RWPE1 (cell line): ENCODE measurements at regions not wholly inside any gene's neighbourhood (a gene's known extent, or its start where the extent isn't known, plus 50 kb on each side); places are given as distances from the start of the nearest gene placed in this dataset.

Source experiments
- CTCF ChIA-PET: fragments of 350-600 bp; sonication (Branson Sonifier 250); formaldehyde crosslinking; extraction: SDS; loops from one replicate; lab custom pipeline; 2021; lab: Yijun Ruan, JAX
- POLR2A ChIA-PET: fragments of 400-600 bp; formaldehyde crosslinking; extraction: SDS; loops from one replicate; lab custom pipeline; 2020; ENCODE audit warnings: antibody characterized with exemption; ENCODE audit not compliant: low non-redundant PET; lab: Yijun Ruan, JAX
- DNase-seq: peaks from one replicate; pipeline ENCODE4 v3.0.0; 2012; ENCODE audit warnings: low spot score
- H3K27ac ChIP-seq: fragments of 450-650 bp; 2 replicates; pipeline ENCODE4 v1.5.1; 2017
- CTCF ChIP-seq: fragments of 450-650 bp; conservative IDR thresholded peaks from 2 replicates; pipeline ENCODE4 v1.5.1; 2017; ENCODE audit warnings: low read depth, mild to moderate bottlenecking

GRCh38 chr3:168495932-168496331 lies 400.2 kb upstream of the GOLIM4 start:
- ChIA-PET POLR2A (no interaction called here), CTCF (interaction anchor here (0.7 kb wide), 1 partner anchor 351 kb away, joined by 3 read pairs; no protein-coding TSS in a partner anchor)
- H3K27ac ChIP-seq = no peak overlapping the region
- DNase-seq = no peak
- no peak for TF ChIP-seq CTCF

GRCh38 chr3:168495270-168495669 lies 399.5 kb upstream of the GOLIM4 start:
- POLR2A ChIA-PET = no interaction called here
- no peak for DNase-seq
- CTCF ChIA-PET = no interaction called here
- no peak for TF ChIP-seq CTCF
- H3K27ac ChIP-seq = no peak overlapping the region

GRCh38 chr3:168493412-168494205 lies 397.9 kb upstream of the GOLIM4 start:
- H3K27ac ChIP-seq = no peak overlapping the region
- TF ChIP-seq CTCF = no peak
- POLR2A ChIA-PET = no interaction called here
- no peak for DNase-seq
- CTCF ChIA-PET = no interaction called here

GRCh38 chr3:168490981-168491380 lies 395.3 kb upstream of the GOLIM4 start:
- ChIA-PET CTCF (no interaction called here), POLR2A (no interaction called here)
- H3K27ac ChIP-seq = no peak overlapping the region
- no peak for TF ChIP-seq CTCF
- no peak for DNase-seq

- no peak for TF ChIP-seq CTCF
- no peak for DNase-seq
- ChIA-PET CTCF (no interaction called here), POLR2A (no interaction called here)
- no peak overlapping the region for H3K27ac ChIP-seq
These were observed 393.6 kb upstream of the GOLIM4 start for GRCh38 chr3:168489301-168489700.

GRCh38 chr3:168485936-168486335 lies 390.2 kb upstream of the GOLIM4 start:
- CTCF ChIA-PET = no interaction called here
- POLR2A ChIA-PET = no interaction called here
- no peak for TF ChIP-seq CTCF
- DNase-seq = no peak
- no peak overlapping the region for H3K27ac ChIP-seq
